Astrocyte (in vitro differentiated cells and primary cell): ENCODE measurements at regions not wholly inside any gene's neighbourhood (a gene's known extent, or its start where the extent isn't known, plus 50 kb on each side); places are given as distances from the start of the nearest gene placed in this dataset.
A peak's percentile ranks its signal among the peaks of the same experiment; 100 is the strongest.

Experiments
- DNase-seq: peaks from one replicate; pipeline ENCODE4 v3.0.0-alpha.2; 2010; ENCODE audit warnings: low read depth
- FAIRE-seq: peaks from 2 replicates; lab custom pipeline; 2011; peaks lifted over from hg19 to GRCh38; lab: Jason Lieb, UNC
- H2AFZ ChIP-seq: 2 replicates; pipeline ENCODE4 v1.6.0; 2012; ENCODE audit warnings: low read depth, low read length, inconsistent platforms
- H3K27ac ChIP-seq: 2 replicates; pipeline ENCODE4 v1.5.1; 2011; ENCODE audit warnings: low read depth, low read length, inconsistent platforms
- H3K27me3 ChIP-seq: 2 replicates; pipeline ENCODE4 v1.6.0; 2011; ENCODE audit warnings: low read length, inconsistent platforms; ENCODE audit not compliant: insufficient read depth
- H3K36me3 ChIP-seq: 2 replicates; pipeline ENCODE4 v1.5.1; 2011; ENCODE audit warnings: low read length, inconsistent platforms; ENCODE audit not compliant: insufficient read depth
- H3K4me1 ChIP-seq: 2 replicates; pipeline ENCODE4 v1.5.1; 2011; ENCODE audit warnings: low read length, inconsistent platforms; ENCODE audit not compliant: insufficient read depth
- H3K4me2 ChIP-seq: 2 replicates; pipeline ENCODE4 v1.6.0; 2012; ENCODE audit warnings: low read length, inconsistent platforms
- H3K4me3 ChIP-seq: 2 replicates; pipeline ENCODE4 v1.5.1; 2011; ENCODE audit warnings: low read depth, mild to moderate bottlenecking, low read length, inconsistent platforms; ENCODE audit not compliant: insufficient read depth
- H3K79me2 ChIP-seq: 2 replicates; pipeline ENCODE4 v1.6.0; 2012; ENCODE audit warnings: mild to moderate bottlenecking, low read length, inconsistent platforms; ENCODE audit not compliant: insufficient read depth
- H3K9ac ChIP-seq: 2 replicates; pipeline ENCODE4 v1.6.0; 2012; ENCODE audit warnings: mild to moderate bottlenecking, low read length, inconsistent platforms
- H3K9me3 ChIP-seq: 2 replicates; pipeline ENCODE4 v1.5.1; 2012; ENCODE audit warnings: low read depth, mild to moderate bottlenecking, low read length, inconsistent platforms; ENCODE audit not compliant: insufficient read depth
- H4K20me1 ChIP-seq: 2 replicates; pipeline ENCODE4 v1.6.0; 2012; ENCODE audit warnings: low read length, inconsistent platforms; ENCODE audit not compliant: insufficient read depth
- H3K27ac Mint-ChIP-seq: one replicate; pipeline ENCODE4 v1.8.0; 2021; ENCODE audit warnings: mild to moderate bottlenecking, mixed read lengths; ENCODE audit not compliant: unreplicated experiment
- H3K27me3 Mint-ChIP-seq: one replicate; pipeline ENCODE4 v1.8.0; 2021; ENCODE audit warnings: low read depth, mixed read lengths; ENCODE audit not compliant: unreplicated experiment
- H3K36me3 Mint-ChIP-seq: one replicate; pipeline ENCODE4 v1.8.0; 2021; ENCODE audit warnings: low read depth, mixed read lengths; ENCODE audit not compliant: unreplicated experiment
- H3K4me1 Mint-ChIP-seq: one replicate; pipeline ENCODE4 v1.8.0; 2021; ENCODE audit warnings: low read depth, mixed read lengths; ENCODE audit not compliant: unreplicated experiment
- H3K4me3 Mint-ChIP-seq: one replicate; pipeline ENCODE4 v1.8.0; 2021; ENCODE audit warnings: mild to moderate bottlenecking, moderate library complexity, mixed read lengths; ENCODE audit not compliant: unreplicated experiment
- H3K9me3 Mint-ChIP-seq: one replicate; pipeline ENCODE4 v1.8.0; 2021; ENCODE audit warnings: mild to moderate bottlenecking, mixed read lengths; ENCODE audit not compliant: unreplicated experiment
- EZH2 ChIP-seq: IDR thresholded peaks from 2 replicates; pipeline ENCODE4 v1.6.1; 2012; ENCODE audit warnings: mild to moderate bottlenecking, low read length, inconsistent platforms; ENCODE audit not compliant: insufficient read depth
- TF ChIP-seq, protein P1 (sequence below): IDR thresholded peaks from 2 replicates; pipeline ENCODE4 v1.5.1; 2011; ENCODE audit warnings: low read depth, mild to moderate bottlenecking, inconsistent platforms, low read length, moderate library complexity; ENCODE audit not compliant: insufficient read depth

DNA sequence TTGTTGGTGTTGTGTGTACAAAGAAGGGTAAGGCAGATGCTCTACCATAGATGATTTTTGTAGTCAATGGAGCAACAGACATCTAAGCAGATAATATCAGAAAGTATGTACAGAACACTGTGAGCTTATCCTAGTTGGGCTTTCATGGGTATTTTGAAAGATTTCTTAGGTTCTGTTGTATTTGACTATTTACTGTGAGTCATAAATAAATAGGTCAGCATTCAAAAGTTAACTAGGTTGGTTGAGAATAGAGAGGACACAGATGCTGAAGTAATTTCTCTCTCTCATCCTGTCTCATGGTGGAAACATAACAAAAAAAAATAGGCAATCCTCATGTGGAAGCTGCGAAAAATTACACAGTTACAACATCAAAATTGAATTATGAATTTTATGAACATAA lies 413.5 kb downstream of the CCDC91 start:
- Mint-ChIP-seq H3K4me3 (no peak overlapping the region), H3K27ac (no peak overlapping the region), H3K9me3 (peaks cover 19% of the 10 kb centered on the region), H3K27me3 (no peaks in the 10 kb centered on the region), H3K36me3 (no peaks in the 10 kb centered on the region), H3K4me1 (no peaks in the 10 kb centered on the region)
- H2AFZ ChIP-seq: no peak overlapping the region
- H3K79me2 ChIP-seq: no peaks in the 10 kb centered on the region
- H3K9me3 ChIP-seq: no peaks in the 10 kb centered on the region
- no peak overlapping the region for H3K4me3 ChIP-seq
- no peaks in the 10 kb centered on the region for H3K27me3 ChIP-seq
- no peak overlapping the region for H3K27ac ChIP-seq
- H3K36me3 ChIP-seq: no peaks in the 10 kb centered on the region
- no peaks in the 10 kb centered on the region for H4K20me1 ChIP-seq
- DNase-seq (no peak), FAIRE-seq (no peak)
- H3K4me1 ChIP-seq: no peaks in the 10 kb centered on the region
- no peak overlapping the region for H3K9ac ChIP-seq
- H3K4me2 ChIP-seq: no peak overlapping the region
- TF ChIP-seq, protein P1, sequence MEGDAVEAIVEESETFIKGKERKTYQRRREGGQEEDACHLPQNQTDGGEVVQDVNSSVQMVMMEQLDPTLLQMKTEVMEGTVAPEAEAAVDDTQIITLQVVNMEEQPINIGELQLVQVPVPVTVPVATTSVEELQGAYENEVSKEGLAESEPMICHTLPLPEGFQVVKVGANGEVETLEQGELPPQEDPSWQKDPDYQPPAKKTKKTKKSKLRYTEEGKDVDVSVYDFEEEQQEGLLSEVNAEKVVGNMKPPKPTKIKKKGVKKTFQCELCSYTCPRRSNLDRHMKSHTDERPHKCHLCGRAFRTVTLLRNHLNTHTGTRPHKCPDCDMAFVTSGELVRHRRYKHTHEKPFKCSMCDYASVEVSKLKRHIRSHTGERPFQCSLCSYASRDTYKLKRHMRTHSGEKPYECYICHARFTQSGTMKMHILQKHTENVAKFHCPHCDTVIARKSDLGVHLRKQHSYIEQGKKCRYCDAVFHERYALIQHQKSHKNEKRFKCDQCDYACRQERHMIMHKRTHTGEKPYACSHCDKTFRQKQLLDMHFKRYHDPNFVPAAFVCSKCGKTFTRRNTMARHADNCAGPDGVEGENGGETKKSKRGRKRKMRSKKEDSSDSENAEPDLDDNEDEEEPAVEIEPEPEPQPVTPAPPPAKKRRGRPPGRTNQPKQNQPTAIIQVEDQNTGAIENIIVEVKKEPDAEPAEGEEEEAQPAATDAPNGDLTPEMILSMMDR: no peak
- TF ChIP-seq EZH2: no peak

DNA sequence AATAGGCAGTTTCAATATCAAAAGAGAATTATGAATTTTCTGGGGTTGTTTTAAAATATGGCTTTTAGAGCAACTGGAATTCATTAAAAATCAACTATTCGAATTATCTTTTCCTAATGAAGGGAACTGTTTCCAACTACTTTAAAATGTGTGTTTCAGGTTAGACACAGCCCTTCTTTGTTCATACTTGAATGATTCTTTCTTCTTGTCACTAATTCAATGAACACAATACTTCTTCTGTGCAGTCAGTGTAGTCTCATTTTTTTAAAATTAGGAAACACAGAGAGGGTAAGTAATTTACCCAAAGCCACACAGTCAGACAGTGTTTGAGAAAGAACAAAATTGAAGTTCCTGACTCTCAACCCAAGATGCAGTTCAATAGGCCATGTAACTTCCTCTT lies 414.0 kb downstream of the CCDC91 start:
- DNase-seq (no peak), FAIRE-seq (peak; percentile 34)
- no peaks in the 10 kb centered on the region for H3K4me1 ChIP-seq
- no peaks in the 10 kb centered on the region for H3K4me1 Mint-ChIP-seq
- TF ChIP-seq EZH2: no peak
- TF ChIP-seq, protein P1: no peak
- H3K4me3 Mint-ChIP-seq: no peak overlapping the region
- peaks cover 19% of the 10 kb centered on the region for H3K9me3 Mint-ChIP-seq
- H3K27ac ChIP-seq: no peak overlapping the region
- H2AFZ ChIP-seq: no peak overlapping the region
- H3K27me3 ChIP-seq: no peaks in the 10 kb centered on the region
- H3K4me3 ChIP-seq: no peak overlapping the region
- H3K36me3 Mint-ChIP-seq: no peaks in the 10 kb centered on the region
- no peaks in the 10 kb centered on the region for H3K36me3 ChIP-seq
- H3K9ac ChIP-seq: no peak overlapping the region
- no peak overlapping the region for H3K4me2 ChIP-seq
- H4K20me1 ChIP-seq: no peaks in the 10 kb centered on the region
- no peak overlapping the region for H3K27ac Mint-ChIP-seq
- no peaks in the 10 kb centered on the region for H3K27me3 Mint-ChIP-seq
- no peaks in the 10 kb centered on the region for H3K79me2 ChIP-seq
- H3K9me3 ChIP-seq: no peaks in the 10 kb centered on the region

DNA sequence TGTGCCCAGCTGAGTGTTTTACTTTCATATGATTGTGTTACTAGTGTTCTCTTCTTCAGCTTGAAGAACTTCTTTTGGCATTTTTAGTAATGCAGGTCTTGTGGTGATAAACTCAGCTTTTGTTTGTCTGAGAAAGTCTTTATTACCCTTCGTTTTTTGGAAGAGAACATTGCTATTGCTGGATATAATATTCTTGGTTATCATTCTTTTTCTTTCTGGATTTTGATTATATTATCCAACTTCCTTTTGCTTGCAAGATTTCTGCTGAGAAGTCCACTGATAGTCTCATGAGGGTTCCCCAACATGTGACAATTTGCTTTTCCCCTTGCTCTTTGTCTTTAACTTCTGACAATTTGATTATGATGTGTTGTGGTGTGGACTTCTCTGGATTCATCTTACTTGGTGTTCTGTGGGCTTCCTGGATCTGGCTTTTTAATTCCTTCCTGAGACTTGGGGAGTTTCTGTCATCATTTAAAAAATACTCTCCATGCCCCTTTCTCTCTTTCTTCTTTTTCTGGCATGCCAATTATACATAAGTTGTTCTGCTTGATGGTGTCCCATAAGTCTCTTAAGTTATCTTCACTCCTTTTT lies 416.8 kb downstream of the CCDC91 start:
- Histone ChIP-seq H3K9ac (no peak overlapping the region), H3K27me3 (no peaks in the 10 kb centered on the region), H3K27ac (no peak overlapping the region), H3K4me3 (no peak overlapping the region), H2AFZ (no peak overlapping the region), H3K36me3 (no peaks in the 10 kb centered on the region), H3K79me2 (no peaks in the 10 kb centered on the region), H4K20me1 (no peaks in the 10 kb centered on the region), H3K4me2 (no peak overlapping the region), H3K9me3 (no peaks in the 10 kb centered on the region), H3K4me1 (peaks cover 10% of the 10 kb centered on the region)
- H3K27ac Mint-ChIP-seq: no peak overlapping the region
- H3K9me3 Mint-ChIP-seq: peaks cover 19% of the 10 kb centered on the region
- FAIRE-seq (no peak), DNase-seq (no peak)
- H3K27me3 Mint-ChIP-seq: peaks cover 2% of the 10 kb centered on the region
- H3K36me3 Mint-ChIP-seq: no peaks in the 10 kb centered on the region
- peaks cover 11% of the 10 kb centered on the region for H3K4me1 Mint-ChIP-seq
- no peak overlapping the region for H3K4me3 Mint-ChIP-seq
- no peak for TF ChIP-seq EZH2
- TF ChIP-seq, protein P1: no peak
